Muscle of back (tissue), 3 donors: ENCODE measurements at regions not wholly inside any gene's neighbourhood (a gene's known extent, or its start where the extent isn't known, plus 50 kb on each side); places are given as distances from the start of the nearest gene placed in this dataset.

Experiments used
- DNase-seq, 3 donors: peaks; one replicate each; pipeline versions ENCODE4 v3.0.0 to v3.0.0-alpha.2; 2013

- no peak for DNase-seq
Measured at GRCh38 chrX:6472652-6473342, 62.1 kb downstream of the VCX3A start.

GRCh38 chrX:6468706-6469105 is 66.2 kb downstream of the VCX3A start:
- no peak for DNase-seq

GRCh38 chrX:6465756-6466155 is 69.2 kb downstream of the VCX3A start:
- no peak for DNase-seq

- DNase-seq: no peak
Measured at GRCh38 chrX:6464726-6465125, 70.2 kb downstream of the VCX3A start.

- DNase-seq: no peak
Measured at GRCh38 chrX:6460893-6461490, 73.9 kb downstream of the VCX3A start.

- DNase-seq: no peak
Measured at GRCh38 chrX:6456196-6456595, 78.7 kb downstream of the VCX3A start.

- DNase-seq: no peak
Measured at GRCh38 chrX:6449946-6450345, 85.0 kb downstream of the VCX3A start.

- peak; percentile 1 to 21 (median 3) for DNase-seq
Measured at GRCh38 chrX:6448003-6448402, 86.9 kb downstream of the VCX3A start.

GRCh38 chrX:6446582-6446981 is 88.3 kb downstream of the VCX3A start:
- DNase-seq: no peak

- no peak for DNase-seq
Measured at GRCh38 chrX:6440648-6441047, 94.3 kb downstream of the VCX3A start.

GRCh38 chrX:6432226-6432625 is 102.7 kb downstream of the VCX3A start:
- no peak for DNase-seq

- no peak for DNase-seq
Measured at GRCh38 chrX:6407542-6407941, 127.4 kb downstream of the VCX3A start.

GRCh38 chrX:6386837-6387236 is 148.1 kb downstream of the VCX3A start:
- DNase-seq: peak in 1 of 3 donors; percentile 0

GRCh38 chrX:6384921-6385320 is 150.0 kb downstream of the VCX3A start:
- DNase-seq: no peak

- peak in 1 of 3 donors; percentile 0 for DNase-seq
Measured at GRCh38 chrX:6384371-6384770, 150.5 kb downstream of the VCX3A start.

GRCh38 chrX:6383917-6384316 is 151.0 kb downstream of the VCX3A start:
- DNase-seq: no peak

- no peak for DNase-seq
Measured at GRCh38 chrX:6383488-6383887, 151.4 kb downstream of the VCX3A start.

- no peak for DNase-seq
Measured at GRCh38 chrX:6382284-6382683, 152.6 kb downstream of the VCX3A start.

- DNase-seq: no peak
Measured at GRCh38 chrX:6377103-6377764, 148.6 kb upstream of the NLGN4X start.

- no peak for DNase-seq
Measured at GRCh38 chrX:6374556-6374955, 145.9 kb upstream of the NLGN4X start.

GRCh38 chrX:6372981-6373380 is 144.3 kb upstream of the NLGN4X start:
- DNase-seq: no peak

- DNase-seq: no peak
Measured at GRCh38 chrX:6371353-6371752, 142.7 kb upstream of the NLGN4X start.

GRCh38 chrX:6363188-6363587 is 134.5 kb upstream of the NLGN4X start:
- DNase-seq: peak in 1 of 3 donors; percentile 1
